NCI-H146 treated with DMSO at 0.1 percent for 48 hours (cell line): ENCODE measurements at regions not wholly inside any gene's neighbourhood (a gene's known extent, or its start where the extent isn't known, plus 50 kb on each side); places are given as distances from the start of the nearest gene placed in this dataset.

Experiments
- DNase-seq: peaks from one replicate; lab custom pipeline; 2025; ENCODE audit not compliant: unreplicated experiment; lab: John Stamatoyannopoulos, UW

GRCh38 chr6:98783578-98783977, 50.8 kb upstream of the POU3F2 start:
- no peak for DNase-seq
